GM12872 (cell line): ENCODE measurements at regions not wholly inside any gene's neighbourhood (a gene's known extent, or its start where the extent isn't known, plus 50 kb on each side); places are given as distances from the start of the nearest gene placed in this dataset.

Experiments
- TF ChIP-seq, protein P1 (sequence below): IDR thresholded peaks from 3 replicates; pipeline ENCODE4 v1.5.1; 2011; ENCODE audit warnings: low read depth, mild to moderate bottlenecking, low read length, moderate library complexity; ENCODE audit not compliant: insufficient read depth

DNA sequence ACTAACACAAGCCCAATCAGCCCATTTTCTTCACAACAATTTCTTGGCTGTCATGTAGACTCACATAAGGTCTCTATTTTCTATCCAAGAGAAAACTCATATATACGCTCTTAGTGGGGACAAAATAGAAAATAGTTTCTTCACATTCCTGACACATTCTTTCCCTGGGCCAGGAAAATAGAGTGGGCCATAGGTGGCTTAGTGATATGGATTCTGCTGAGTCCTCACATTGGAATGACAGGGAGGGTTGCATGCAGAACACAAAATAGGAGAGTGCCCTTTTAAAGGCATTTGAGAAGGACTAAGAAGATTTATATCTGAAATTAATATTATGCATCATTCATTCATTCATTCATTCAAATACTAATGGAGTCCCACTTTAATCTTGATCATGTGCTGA, 207.7 kb downstream of the LYPLAL1 start:
- TF ChIP-seq, protein P1, sequence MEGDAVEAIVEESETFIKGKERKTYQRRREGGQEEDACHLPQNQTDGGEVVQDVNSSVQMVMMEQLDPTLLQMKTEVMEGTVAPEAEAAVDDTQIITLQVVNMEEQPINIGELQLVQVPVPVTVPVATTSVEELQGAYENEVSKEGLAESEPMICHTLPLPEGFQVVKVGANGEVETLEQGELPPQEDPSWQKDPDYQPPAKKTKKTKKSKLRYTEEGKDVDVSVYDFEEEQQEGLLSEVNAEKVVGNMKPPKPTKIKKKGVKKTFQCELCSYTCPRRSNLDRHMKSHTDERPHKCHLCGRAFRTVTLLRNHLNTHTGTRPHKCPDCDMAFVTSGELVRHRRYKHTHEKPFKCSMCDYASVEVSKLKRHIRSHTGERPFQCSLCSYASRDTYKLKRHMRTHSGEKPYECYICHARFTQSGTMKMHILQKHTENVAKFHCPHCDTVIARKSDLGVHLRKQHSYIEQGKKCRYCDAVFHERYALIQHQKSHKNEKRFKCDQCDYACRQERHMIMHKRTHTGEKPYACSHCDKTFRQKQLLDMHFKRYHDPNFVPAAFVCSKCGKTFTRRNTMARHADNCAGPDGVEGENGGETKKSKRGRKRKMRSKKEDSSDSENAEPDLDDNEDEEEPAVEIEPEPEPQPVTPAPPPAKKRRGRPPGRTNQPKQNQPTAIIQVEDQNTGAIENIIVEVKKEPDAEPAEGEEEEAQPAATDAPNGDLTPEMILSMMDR = no peak

DNA sequence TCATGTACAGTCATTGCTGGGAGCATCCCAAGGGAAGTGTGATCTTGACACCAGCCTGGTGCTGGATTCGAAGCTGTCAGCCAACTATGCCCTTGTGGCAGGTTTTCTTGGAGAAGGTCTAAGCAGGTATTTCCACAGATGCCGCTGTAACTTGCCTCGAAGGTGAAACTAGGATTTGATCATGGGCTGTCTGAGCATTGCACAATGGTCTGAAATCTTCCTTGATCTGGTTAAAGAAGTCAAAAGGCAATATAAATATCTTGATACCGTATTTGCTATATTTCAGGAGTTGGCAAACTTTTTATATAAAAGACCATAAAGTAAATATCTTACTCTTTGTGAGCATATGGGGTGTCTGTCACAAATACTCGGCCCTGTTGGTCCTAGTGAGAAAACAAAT, 206.8 kb downstream of the LYPLAL1 start:
- TF ChIP-seq, protein P1 = no peak

DNA sequence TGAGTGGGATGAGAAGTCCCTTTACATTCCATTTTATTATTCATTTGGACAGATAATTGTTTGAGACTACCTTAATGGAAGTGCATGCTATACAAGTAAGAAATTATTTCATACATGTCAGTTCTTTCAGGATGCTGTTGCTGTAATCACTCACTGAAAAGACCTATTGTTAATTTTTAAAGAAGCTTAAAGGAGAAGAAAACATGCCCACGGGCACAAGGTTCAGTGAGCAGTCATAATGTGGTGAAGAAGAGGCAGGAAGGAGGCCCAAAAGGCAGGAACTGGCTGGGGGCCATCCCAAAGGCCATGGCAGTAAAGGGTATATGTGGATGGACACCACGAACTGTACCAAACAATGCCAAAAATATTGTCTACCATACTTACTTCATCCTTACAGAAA, 206.0 kb downstream of the LYPLAL1 start:
- TF ChIP-seq, protein P1 = no peak

DNA sequence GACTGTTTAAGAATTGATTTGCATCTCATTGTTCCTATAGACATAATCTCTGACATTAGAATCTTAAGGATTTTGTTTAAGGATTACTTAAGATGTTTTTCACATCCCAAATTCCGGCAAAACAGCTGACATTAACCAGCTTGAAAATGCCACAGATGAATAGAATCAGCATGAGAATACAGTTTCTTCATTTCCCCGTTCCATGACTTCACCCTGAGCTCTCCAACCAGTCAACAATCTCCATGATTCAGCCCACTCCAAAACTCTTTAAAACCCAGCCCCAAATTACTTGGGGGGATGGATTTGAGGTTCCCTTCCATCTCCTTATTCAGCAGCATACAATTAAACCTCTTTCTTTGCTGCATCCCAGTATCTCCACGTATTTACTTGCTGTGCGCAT, 201.0 kb downstream of the LYPLAL1 start:
- TF ChIP-seq, protein P1 = no peak

DNA sequence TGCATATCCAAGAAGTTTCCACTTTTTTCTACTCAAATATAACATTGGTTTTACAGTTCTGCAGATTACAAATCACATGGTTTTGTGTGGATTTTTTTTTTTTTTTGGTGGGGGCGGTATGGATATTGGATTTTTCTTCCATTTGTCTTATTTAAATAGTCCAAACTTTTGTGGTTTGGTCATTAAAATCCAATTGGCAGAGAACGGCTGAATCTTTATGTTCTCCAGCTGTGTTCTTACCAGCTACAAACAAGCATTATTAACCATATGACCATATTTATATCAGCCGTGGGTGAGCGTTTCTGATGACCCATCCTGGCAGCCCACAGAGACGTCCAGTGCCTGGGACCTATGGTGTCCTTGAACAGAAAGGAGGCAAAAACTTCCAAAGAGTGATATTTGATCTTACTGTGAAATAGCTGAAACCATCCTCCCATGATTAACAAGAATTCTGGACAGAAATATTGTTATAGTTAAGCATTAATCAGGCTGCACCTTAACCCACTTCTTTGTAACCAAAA, 200.4 kb downstream of the LYPLAL1 start:
- TF ChIP-seq, protein P1 = no peak

DNA sequence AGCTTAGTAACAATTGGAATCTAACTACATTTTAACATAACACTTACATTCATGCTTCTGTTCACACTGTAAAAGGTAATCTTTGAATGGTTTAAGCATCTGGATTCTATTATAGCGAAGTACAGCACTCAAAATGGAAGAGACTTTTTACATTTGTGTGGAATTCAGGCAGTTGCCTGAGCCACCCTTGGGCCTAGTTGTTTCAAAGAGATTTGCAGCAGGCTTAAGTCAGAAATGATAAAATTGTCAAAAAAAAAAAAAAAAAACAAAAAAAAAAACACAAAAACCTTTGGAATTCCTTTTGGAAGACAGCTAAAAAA, 199.9 kb downstream of the LYPLAL1 start:
- TF ChIP-seq, protein P1 = no peak

DNA sequence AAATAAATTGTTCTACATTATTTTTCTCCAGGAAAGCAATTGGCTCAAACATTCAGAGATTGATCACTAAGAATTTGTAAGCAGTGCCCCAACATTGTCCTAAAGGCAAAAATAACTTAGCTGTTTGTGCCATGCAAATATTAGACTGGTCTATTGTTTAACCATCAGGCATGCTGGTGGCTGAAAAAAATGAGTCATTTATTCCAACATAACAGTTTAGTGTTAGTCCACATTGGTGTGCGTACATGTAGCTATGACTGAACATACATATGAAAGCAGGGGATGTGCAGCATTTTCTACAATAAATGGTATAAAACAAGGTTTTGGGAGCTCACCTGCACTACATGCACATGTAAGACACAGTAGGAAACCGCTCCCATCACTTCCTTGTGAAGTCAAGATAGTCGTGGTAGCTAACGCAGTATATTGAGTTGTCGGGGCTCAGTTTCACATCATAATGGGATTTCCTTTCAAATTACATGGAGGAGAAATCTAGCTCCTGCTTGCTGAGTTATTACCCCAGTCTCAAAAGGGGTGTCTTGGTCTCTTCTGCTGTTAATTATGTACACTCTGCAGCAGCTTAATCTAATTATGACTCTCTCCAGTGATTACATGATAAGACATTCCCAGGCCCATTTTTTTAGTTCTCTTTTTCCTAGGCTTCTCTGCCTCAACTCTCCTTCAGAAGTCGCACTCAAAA, 199.4 kb downstream of the LYPLAL1 start:
- TF ChIP-seq, protein P1 = no peak
